Trophoblast cell (in vitro differentiated cells and primary cell): ENCODE measurements at regions not wholly inside any gene's neighbourhood (a gene's known extent, or its start where the extent isn't known, plus 50 kb on each side); places are given as distances from the start of the nearest gene placed in this dataset.

ENCODE experiments used
- DNase-seq, 2 donors: peaks; one replicate each; pipeline ENCODE4 v3.0.0-alpha.2; 2016
- H2AFZ ChIP-seq: 2 replicates; pipeline ENCODE4 v1.6.1; 2013; ENCODE audit warnings: low read length, moderate library complexity, mild to moderate bottlenecking; ENCODE audit not compliant: insufficient read depth, poor library complexity
- H2AK5ac ChIP-seq: 2 replicates; pipeline ENCODE4 v1.6.1; 2013; ENCODE audit warnings: mild to moderate bottlenecking, low read length
- H2BK120ac ChIP-seq: 2 replicates; pipeline ENCODE4 v1.6.1; 2013; ENCODE audit warnings: low read length, mild to moderate bottlenecking, moderate library complexity; ENCODE audit not compliant: insufficient read depth, poor library complexity
- H2BK12ac ChIP-seq: 2 replicates; pipeline ENCODE4 v1.6.1; 2013; ENCODE audit warnings: mild to moderate bottlenecking, low read length, moderate library complexity
- H2BK5ac ChIP-seq: 2 replicates; pipeline ENCODE4 v1.6.1; 2013; ENCODE audit warnings: low read length, low read depth, moderate library complexity, mild to moderate bottlenecking; ENCODE audit not compliant: poor library complexity
- H3K14ac ChIP-seq: 2 replicates; pipeline ENCODE4 v1.6.1; 2013; ENCODE audit warnings: mild to moderate bottlenecking, low read length
- H3K18ac ChIP-seq: 2 replicates; pipeline ENCODE4 v1.6.1; 2013; ENCODE audit warnings: mild to moderate bottlenecking, low read length
- H3K23ac ChIP-seq: 2 replicates; pipeline ENCODE4 v1.6.1; 2013; ENCODE audit warnings: low read length
- H3K27ac ChIP-seq: 2 replicates; pipeline ENCODE4 v1.5.1; 2013; ENCODE audit warnings: low read depth, mild to moderate bottlenecking, inconsistent platforms, low read length, moderate library complexity
- H3K27me3 ChIP-seq: 2 replicates; pipeline ENCODE4 v1.6.1; 2013; ENCODE audit warnings: inconsistent platforms, mild to moderate bottlenecking, low read length, moderate library complexity; ENCODE audit not compliant: insufficient read depth
- H3K36me3 ChIP-seq, 2 experiments: 1 replicate in 1 of 2; 2 replicates in 1 of 2; pipeline ENCODE4 v1.6.1; 2013; ENCODE audit warnings: low read length in 2 of 2, mild to moderate bottlenecking in 2 of 2, moderate library complexity in 1 of 2; ENCODE audit not compliant: insufficient read depth in 2 of 2, control insufficient read depth in 1 of 2
- H3K4ac ChIP-seq: 2 replicates; pipeline ENCODE4 v1.6.1; 2013; ENCODE audit warnings: low read depth, mild to moderate bottlenecking, low read length, moderate library complexity
- H3K4me1 ChIP-seq, 2 experiments: 1 replicate in 1 of 2; 2 replicates in 1 of 2; pipeline ENCODE4 v1.6.1; 2013; ENCODE audit warnings: low read length in 2 of 2, mild to moderate bottlenecking in 2 of 2, moderate library complexity in 1 of 2; ENCODE audit not compliant: insufficient read depth in 2 of 2, control insufficient read depth in 1 of 2
- H3K4me2 ChIP-seq: 2 replicates; pipeline ENCODE4 v1.6.1; 2013; ENCODE audit warnings: inconsistent platforms, mild to moderate bottlenecking, low read length, moderate library complexity
- H3K4me3 ChIP-seq: 2 replicates; pipeline ENCODE4 v1.5.1; 2013; ENCODE audit warnings: mild to moderate bottlenecking, low read depth, low read length, inconsistent platforms
- H3K79me1 ChIP-seq: one replicate; pipeline ENCODE4 v1.6.1; 2013; ENCODE audit warnings: low read length
- H3K79me2 ChIP-seq: 2 replicates; pipeline ENCODE4 v1.6.1; 2013; ENCODE audit warnings: low read length, mild to moderate bottlenecking; ENCODE audit not compliant: control insufficient read depth, insufficient read depth, poor library complexity
- H3K9ac ChIP-seq: 2 replicates; pipeline ENCODE4 v1.6.1; 2013; ENCODE audit warnings: mild to moderate bottlenecking, low read length
- H3K9me3 ChIP-seq: 2 replicates; pipeline ENCODE4 v1.6.1; 2013; ENCODE audit warnings: low read depth, mild to moderate bottlenecking, control low read depth, inconsistent platforms, low read length; ENCODE audit not compliant: insufficient read depth
- H4K12ac ChIP-seq: 2 replicates; pipeline ENCODE4 v1.6.1; 2013; ENCODE audit warnings: low read depth, mild to moderate bottlenecking, low read length, moderate library complexity
- H4K8ac ChIP-seq: 2 replicates; pipeline ENCODE4 v1.6.1; 2013; ENCODE audit warnings: low read depth, mild to moderate bottlenecking, low read length, moderate library complexity
- H4K91ac ChIP-seq: one replicate; pipeline ENCODE4 v1.6.1; 2013; ENCODE audit warnings: low read depth, mild to moderate bottlenecking, low read length, moderate library complexity
- WGBS: extraction: QIAGEN DNeasy Blood & Tissue Kit; methylation state at CpG from one replicate; pipeline ENCODE4 v1.1.7; 2013; ENCODE audit warnings: missing lambda C conversion rate; ENCODE audit not compliant: insufficient read length, insufficient coverage; ENCODE audit errors: extremely low coverage; 5-methylcytosine and 5-hydroxymethylcytosine counted together

DNA sequence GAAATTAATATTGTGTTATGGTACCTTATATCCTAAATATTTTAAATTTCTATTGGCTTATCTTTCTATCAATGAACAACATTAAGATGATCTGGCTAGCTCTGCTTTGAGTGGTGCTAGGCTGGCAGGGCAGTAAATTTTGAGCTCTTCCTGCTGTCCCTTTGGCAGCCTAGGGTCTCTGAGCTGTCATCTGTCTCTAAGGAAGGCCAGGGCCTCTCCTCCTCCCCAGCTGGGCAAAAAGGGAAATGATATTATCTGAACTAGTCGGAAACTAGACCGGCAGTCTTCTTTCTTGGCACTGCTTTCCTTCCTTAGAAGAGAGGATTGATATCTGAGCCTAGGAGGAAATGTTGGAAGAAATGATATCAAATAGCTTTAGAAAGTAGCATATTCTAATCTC, 176.7 kb upstream of the BTBD3 start:
- no peak overlapping the region for H3K18ac ChIP-seq
- H3K4ac ChIP-seq = no peak overlapping the region
- WGBS = no CpG with 5 or more reads among the region's 2 CpGs
- H3K14ac ChIP-seq = no peak overlapping the region
- H3K9ac ChIP-seq = no peak overlapping the region
- H2AK5ac ChIP-seq = no peak overlapping the region
- no peaks in the 10 kb centered on the region for H3K27me3 ChIP-seq
- no peak for DNase-seq
- no peaks in the 10 kb centered on the region for H3K79me1 ChIP-seq
- no peak overlapping the region for H3K4me3 ChIP-seq
- no peak overlapping the region for H4K91ac ChIP-seq
- H2BK5ac ChIP-seq = no peak overlapping the region
- H2BK12ac ChIP-seq = no peak overlapping the region
- H3K9me3 ChIP-seq = no peaks in the 10 kb centered on the region
- H3K4me1 ChIP-seq = no peaks in the 10 kb centered on the region
- no peak overlapping the region for H3K4me2 ChIP-seq
- no peaks in the 10 kb centered on the region for H3K79me2 ChIP-seq
- no peak overlapping the region for H2AFZ ChIP-seq
- H4K12ac ChIP-seq = no peak overlapping the region
- H2BK120ac ChIP-seq = no peak overlapping the region
- H4K8ac ChIP-seq = no peak overlapping the region
- no peak overlapping the region for H3K27ac ChIP-seq
- no peaks in the 10 kb centered on the region for H3K36me3 ChIP-seq
- no peak overlapping the region for H3K23ac ChIP-seq

DNA sequence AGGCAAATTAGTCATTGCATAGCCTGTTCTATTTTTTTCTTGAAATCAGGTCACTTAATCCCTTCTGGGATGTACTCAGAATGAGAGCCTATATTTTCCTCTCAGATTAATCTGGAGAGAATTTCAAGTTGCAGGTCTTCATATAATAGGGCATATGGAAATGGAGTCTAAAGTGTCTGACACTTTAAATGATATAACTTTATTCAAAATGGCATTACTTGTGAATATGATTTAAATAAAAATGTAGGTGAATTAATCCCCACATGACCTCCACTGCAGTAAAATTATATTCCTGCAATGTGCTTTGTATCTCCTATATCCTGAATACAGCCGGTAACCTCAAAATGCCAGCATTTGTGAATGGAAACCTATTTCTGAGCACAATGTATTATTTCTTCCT, 172.5 kb upstream of the BTBD3 start:
- no peak overlapping the region for H2AFZ ChIP-seq
- no peaks in the 10 kb centered on the region for H3K27me3 ChIP-seq

DNA sequence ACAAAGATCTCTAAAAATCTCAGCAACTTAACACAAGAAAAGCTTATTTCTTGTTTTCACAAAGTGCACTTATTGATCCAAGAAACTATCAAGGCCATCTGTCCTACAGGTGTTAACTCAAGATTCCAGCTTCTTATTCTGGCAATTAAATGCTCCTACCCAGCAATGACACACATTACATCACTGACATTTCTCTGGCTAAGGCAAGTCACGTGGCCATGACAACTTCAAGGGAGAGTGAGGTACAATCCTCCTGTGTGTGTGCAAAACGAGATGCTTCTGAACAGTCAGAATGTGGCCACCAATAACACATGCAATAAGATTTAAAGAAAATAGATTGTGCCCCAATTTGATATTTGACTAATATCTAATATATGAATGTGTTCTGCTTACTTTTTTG, 169.3 kb upstream of the BTBD3 start:
- Histone ChIP-seq H3K18ac (no peak overlapping the region), H3K27ac (no peak overlapping the region), H3K79me1 (no peaks in the 10 kb centered on the region), H3K79me2 (no peaks in the 10 kb centered on the region), H3K4me3 (no peak overlapping the region), H3K4ac (no peak overlapping the region), H3K4me2 (no peak overlapping the region), H3K36me3 (no peaks in the 10 kb centered on the region), H2BK120ac (no peak overlapping the region), H3K27me3 (no peaks in the 10 kb centered on the region), H4K91ac (no peak overlapping the region), H2BK5ac (no peak overlapping the region), H3K23ac (no peak overlapping the region), H4K8ac (no peak overlapping the region), H3K9me3 (no peaks in the 10 kb centered on the region), H2BK12ac (no peak overlapping the region), H2AFZ (no peak overlapping the region), H3K14ac (no peak overlapping the region), H2AK5ac (no peak overlapping the region), H3K4me1 (no peaks in the 10 kb centered on the region), H3K9ac (no peak overlapping the region), H4K12ac (no peak overlapping the region)
- WGBS = no CpG with 5 or more reads among the region's 2 CpGs
- DNase-seq = no peak

More for the DNA sequence above, 172.5 kb upstream of the BTBD3 start:
- Histone ChIP-seq H3K79me2 (no peaks in the 10 kb centered on the region), H3K9me3 (no peaks in the 10 kb centered on the region), H3K4ac (no peak overlapping the region), H4K12ac (no peak overlapping the region), H2AK5ac (no peak overlapping the region), H3K18ac (no peak overlapping the region), H3K23ac (no peak overlapping the region), H3K9ac (no peak overlapping the region), H2BK120ac (no peak overlapping the region), H2BK5ac (no peak overlapping the region), H3K27ac (no peak overlapping the region), H3K79me1 (no peaks in the 10 kb centered on the region), H4K8ac (no peak overlapping the region), H4K91ac (no peak overlapping the region), H3K4me3 (no peak overlapping the region), H3K4me2 (no peak overlapping the region), H3K4me1 (no peaks in the 10 kb centered on the region), H3K14ac (no peak overlapping the region), H2BK12ac (no peak overlapping the region), H3K36me3 (no peaks in the 10 kb centered on the region)
- WGBS = no CpG with 5 or more reads among the region's 1 CpG
- no peak for DNase-seq

DNA sequence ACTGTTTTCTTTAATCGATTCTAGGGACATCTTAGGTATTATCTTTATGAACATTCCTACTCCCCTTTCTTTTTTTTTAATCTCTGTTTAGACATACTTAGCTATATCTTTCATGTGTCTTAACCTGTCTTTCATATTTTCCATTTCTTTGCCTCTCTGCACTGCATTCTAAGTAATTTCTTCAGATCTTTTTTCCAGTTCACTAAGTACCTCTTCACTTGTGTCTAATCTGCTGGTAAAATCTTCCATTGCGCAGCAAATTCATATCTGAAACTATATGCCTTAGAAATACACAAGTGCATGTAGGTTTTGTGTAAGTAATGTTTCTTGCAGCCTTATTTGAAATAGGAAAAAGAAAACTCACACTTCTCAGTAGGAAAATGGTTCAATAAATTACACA, 165.4 kb upstream of the BTBD3 start:
- H3K79me1 ChIP-seq = no peaks in the 10 kb centered on the region
- no peaks in the 10 kb centered on the region for H3K4me1 ChIP-seq

More for the DNA sequence above, 165.4 kb upstream of the BTBD3 start:
- no peaks in the 10 kb centered on the region for H3K79me2 ChIP-seq
- no peaks in the 10 kb centered on the region for H3K36me3 ChIP-seq
- H3K4me2 ChIP-seq = no peak overlapping the region
- H3K9ac ChIP-seq = no peak overlapping the region
- H3K27me3 ChIP-seq = no peaks in the 10 kb centered on the region
- DNase-seq = no peak
- no peak overlapping the region for H2AK5ac ChIP-seq
- no peak overlapping the region for H2BK12ac ChIP-seq
- no peak overlapping the region for H4K8ac ChIP-seq
- no peak overlapping the region for H3K4ac ChIP-seq
- H4K91ac ChIP-seq = no peak overlapping the region
- no peak overlapping the region for H3K18ac ChIP-seq
- H3K14ac ChIP-seq = no peak overlapping the region
- H3K23ac ChIP-seq = no peak overlapping the region
- no peak overlapping the region for H3K27ac ChIP-seq
- WGBS = no CpG with 5 or more reads among the region's 2 CpGs
- no peaks in the 10 kb centered on the region for H3K9me3 ChIP-seq
- no peak overlapping the region for H2AFZ ChIP-seq
- H2BK120ac ChIP-seq = no peak overlapping the region
- no peak overlapping the region for H2BK5ac ChIP-seq
- no peak overlapping the region for H4K12ac ChIP-seq
- no peak overlapping the region for H3K4me3 ChIP-seq
